HG03565 (cell line): ENCODE measurements at regions not wholly inside any gene's neighbourhood (a gene's known extent, or its start where the extent isn't known, plus 50 kb on each side); places are given as distances from the start of the nearest gene placed in this dataset.
A peak's percentile ranks its signal among the peaks of the same experiment; 100 is the strongest.

Source experiments
- ATAC-seq: cut with Tn5 transposase; IDR thresholded peaks from one replicate; pipeline ENCODE4 v1.9.1; 2021; ENCODE audit warnings: mild to moderate bottlenecking, moderate library complexity; ENCODE audit not compliant: unreplicated experiment

- ATAC-seq, result no peak
Measured at GRCh38 chr18:51891876-51892275, 448.1 kb upstream of the DCC start.

GRCh38 chr18:51897884-51898283 is 442.1 kb upstream of the DCC start:
- no peak for ATAC-seq

GRCh38 chr18:51907687-51908597 is 432.1 kb upstream of the DCC start:
- ATAC-seq, result no peak

GRCh38 chr18:51908598-51908944 is 431.4 kb upstream of the DCC start:
- no peak for ATAC-seq

GRCh38 chr18:51911584-51911983 is 428.4 kb upstream of the DCC start:
- ATAC-seq, result no peak

- no peak for ATAC-seq
Measured at GRCh38 chr18:51912381-51912780, 427.6 kb upstream of the DCC start.

- no peak for ATAC-seq
Measured at GRCh38 chr18:51915176-51915575, 424.8 kb upstream of the DCC start.

GRCh38 chr18:51921862-51922261 is 418.1 kb upstream of the DCC start:
- ATAC-seq, result no peak

GRCh38 chr18:51933903-51934302 is 406.1 kb upstream of the DCC start:
- no peak for ATAC-seq

- ATAC-seq, result no peak
Measured at GRCh38 chr18:51936115-51936514, 403.9 kb upstream of the DCC start.

GRCh38 chr18:51941999-51942398 is 398.0 kb upstream of the DCC start:
- ATAC-seq, result no peak

- no peak for ATAC-seq
Measured at GRCh38 chr18:51943281-51943680, 396.7 kb upstream of the DCC start.

GRCh38 chr18:51946946-51947345 is 393.1 kb upstream of the DCC start:
- no peak for ATAC-seq

- ATAC-seq, result no peak
Measured at GRCh38 chr18:51952844-51953243, 387.2 kb upstream of the DCC start.

- peak; percentile 90 for ATAC-seq
Measured at GRCh38 chr18:51953521-51953920, 386.5 kb upstream of the DCC start.

GRCh38 chr18:51955136-51955535 is 384.9 kb upstream of the DCC start:
- no peak for ATAC-seq

GRCh38 chr18:51957001-51957400 is 383.0 kb upstream of the DCC start:
- ATAC-seq, result no peak

- ATAC-seq, result no peak
Measured at GRCh38 chr18:51980101-51980500, 359.9 kb upstream of the DCC start.

GRCh38 chr18:51988277-51988676 is 351.7 kb upstream of the DCC start:
- no peak for ATAC-seq

GRCh38 chr18:51997129-51997528 is 342.9 kb upstream of the DCC start:
- no peak for ATAC-seq

- no peak for ATAC-seq
Measured at GRCh38 chr18:51998066-51998465, 341.9 kb upstream of the DCC start.

- ATAC-seq, result no peak
Measured at GRCh38 chr18:51998711-51999110, 341.3 kb upstream of the DCC start.

- ATAC-seq, result no peak
Measured at GRCh38 chr18:51999351-51999750, 340.6 kb upstream of the DCC start.
